ENCODE measurements at regions not wholly inside any gene's neighbourhood (a gene's known extent, or its start where the extent isn't known, plus 50 kb on each side); places are given as distances from the start of the nearest gene placed in this dataset.

- TF ChIP-seq CTCF (IDR thresholded peaks at IDR 0.05), result peak; percentile 80
These were observed 1089.3 kb downstream of the FAM181B start for GRCh38 chr11:81644239-81644840.

GRCh38 chr11:81634483-81634882 lies 1099.2 kb downstream of the FAM181B start:
- TF ChIP-seq CTCF (IDR thresholded peaks at IDR 0.05), result no peak

GRCh38 chr11:81602508-81602907 lies 1131.2 kb downstream of the FAM181B start:
- no peak for TF ChIP-seq CTCF (IDR thresholded peaks at IDR 0.05)

GRCh38 chr11:81596704-81597103 lies 1137.0 kb downstream of the FAM181B start:
- TF ChIP-seq CTCF (IDR thresholded peaks at IDR 0.05), result no peak

GRCh38 chr11:81585390-81585933 lies 1148.2 kb downstream of the FAM181B start:
- no peak for TF ChIP-seq CTCF (IDR thresholded peaks at IDR 0.05)

- no peak for TF ChIP-seq CTCF (IDR thresholded peaks at IDR 0.05)
These were observed 1154.3 kb downstream of the FAM181B start for GRCh38 chr11:81579339-81579738.

- no peak for TF ChIP-seq CTCF (IDR thresholded peaks at IDR 0.05)
These were observed 1155.1 kb downstream of the FAM181B start for GRCh38 chr11:81578571-81578970.

- TF ChIP-seq CTCF (IDR thresholded peaks at IDR 0.05), result no peak
These were observed 1159.4 kb downstream of the FAM181B start for GRCh38 chr11:81574301-81574700.
